LNCAP (cell line): ENCODE measurements at regions not wholly inside any gene's neighbourhood (a gene's known extent, or its start where the extent isn't known, plus 50 kb on each side); places are given as distances from the start of the nearest gene placed in this dataset.

Experiments
- TF ChIP-seq, protein P1 (sequence below): fragments of 450-650 bp; IDR thresholded peaks from 2 replicates; pipeline ENCODE4 v1.5.1; 2017; ENCODE audit warnings: mild to moderate bottlenecking

DNA sequence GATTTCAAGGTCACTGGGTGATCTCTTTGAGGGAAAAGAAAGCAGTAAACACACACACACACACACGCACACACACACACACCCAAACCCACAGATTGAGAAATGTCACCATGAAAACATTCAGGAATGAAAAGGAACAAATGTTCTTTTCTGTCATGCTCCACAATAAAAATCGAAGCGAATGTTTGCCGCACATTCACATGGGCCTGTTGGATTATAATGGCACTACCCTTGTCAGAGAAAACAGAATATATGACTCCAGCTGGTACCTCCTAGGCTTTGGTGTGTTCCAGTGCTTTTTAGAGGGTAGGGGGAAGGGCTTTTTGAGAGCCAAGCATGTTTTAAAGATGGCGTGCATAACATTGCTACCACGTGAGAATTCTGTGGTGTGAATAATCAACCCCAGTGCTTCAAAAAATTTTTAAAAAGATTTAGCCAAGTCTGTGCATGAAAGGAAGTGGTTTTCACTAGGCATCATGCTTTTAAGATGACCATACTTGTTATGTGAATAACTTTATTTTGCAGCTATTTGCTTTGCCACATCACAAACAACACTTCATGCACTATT is 120.8 kb upstream of the ZNF608 start:
- TF ChIP-seq, protein P1, sequence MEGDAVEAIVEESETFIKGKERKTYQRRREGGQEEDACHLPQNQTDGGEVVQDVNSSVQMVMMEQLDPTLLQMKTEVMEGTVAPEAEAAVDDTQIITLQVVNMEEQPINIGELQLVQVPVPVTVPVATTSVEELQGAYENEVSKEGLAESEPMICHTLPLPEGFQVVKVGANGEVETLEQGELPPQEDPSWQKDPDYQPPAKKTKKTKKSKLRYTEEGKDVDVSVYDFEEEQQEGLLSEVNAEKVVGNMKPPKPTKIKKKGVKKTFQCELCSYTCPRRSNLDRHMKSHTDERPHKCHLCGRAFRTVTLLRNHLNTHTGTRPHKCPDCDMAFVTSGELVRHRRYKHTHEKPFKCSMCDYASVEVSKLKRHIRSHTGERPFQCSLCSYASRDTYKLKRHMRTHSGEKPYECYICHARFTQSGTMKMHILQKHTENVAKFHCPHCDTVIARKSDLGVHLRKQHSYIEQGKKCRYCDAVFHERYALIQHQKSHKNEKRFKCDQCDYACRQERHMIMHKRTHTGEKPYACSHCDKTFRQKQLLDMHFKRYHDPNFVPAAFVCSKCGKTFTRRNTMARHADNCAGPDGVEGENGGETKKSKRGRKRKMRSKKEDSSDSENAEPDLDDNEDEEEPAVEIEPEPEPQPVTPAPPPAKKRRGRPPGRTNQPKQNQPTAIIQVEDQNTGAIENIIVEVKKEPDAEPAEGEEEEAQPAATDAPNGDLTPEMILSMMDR, result no peak

DNA sequence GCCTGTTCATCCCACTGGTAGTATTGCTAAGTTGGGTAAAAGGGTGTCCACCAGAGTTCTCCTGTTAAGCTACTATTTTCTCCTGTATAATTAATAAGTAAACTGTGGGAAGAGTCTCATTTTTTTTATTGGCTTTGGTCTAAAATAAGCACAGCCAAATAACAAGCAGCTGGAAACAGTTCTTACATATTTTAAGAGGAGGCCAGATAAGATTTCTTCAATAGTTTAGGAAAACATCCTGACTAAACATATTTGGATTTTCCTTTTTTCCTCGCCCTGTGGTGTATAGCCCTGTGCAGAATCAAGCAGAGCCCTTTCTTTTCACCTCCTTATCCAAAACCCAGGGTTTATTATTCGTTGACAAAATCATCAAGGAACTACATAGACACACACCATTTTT is 122.2 kb upstream of the ZNF608 start:
- TF ChIP-seq, protein P1, result no peak

DNA sequence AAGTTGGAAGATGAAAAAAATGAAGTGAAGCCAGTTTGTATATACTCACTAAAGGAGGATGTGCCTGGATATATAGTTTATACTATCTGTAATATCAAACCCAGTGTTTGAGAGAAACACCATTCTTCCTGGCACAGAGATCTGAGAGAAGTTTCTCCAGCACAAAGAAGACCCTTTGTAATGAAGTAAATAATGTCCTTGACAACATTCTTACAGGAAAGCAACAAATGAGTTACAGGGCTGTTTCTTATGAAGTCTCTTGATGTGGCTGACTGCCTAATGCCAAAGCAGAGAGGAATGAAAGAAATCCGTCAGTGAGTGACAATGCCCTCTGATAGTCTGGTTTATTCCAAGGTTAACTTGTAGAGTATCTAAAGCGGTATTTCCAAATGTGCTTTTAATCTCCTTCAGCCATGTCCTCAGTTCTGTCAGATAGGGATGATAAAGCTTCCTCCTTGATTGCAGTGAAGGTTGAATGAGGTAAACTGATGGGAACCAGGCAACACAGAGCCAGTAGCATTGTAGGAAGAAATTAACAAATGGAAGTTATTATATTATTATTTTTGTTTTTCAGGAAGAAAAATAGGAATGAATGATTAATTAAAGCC is 123.1 kb upstream of the ZNF608 start:
- TF ChIP-seq, protein P1, result no peak

DNA sequence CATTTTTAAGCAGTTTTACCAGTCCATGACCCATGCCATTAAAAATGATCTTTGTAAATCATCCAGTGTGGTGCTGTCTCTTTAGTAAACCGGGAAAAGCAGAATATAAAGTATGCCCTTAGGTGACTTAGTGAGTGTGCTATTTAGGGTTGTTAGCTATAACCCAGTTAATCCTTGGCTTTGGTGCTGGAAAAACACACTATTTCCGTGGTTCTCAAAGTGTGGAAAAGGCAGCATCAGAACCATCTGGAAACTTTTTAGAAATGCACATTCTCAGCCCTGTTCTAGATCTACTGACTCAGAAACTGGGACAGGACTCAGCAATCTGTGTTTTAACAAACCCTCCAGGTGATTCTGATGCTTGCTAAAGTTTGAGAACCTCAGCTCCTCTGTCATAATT is 123.6 kb upstream of the ZNF608 start:
- TF ChIP-seq, protein P1, result no peak

DNA sequence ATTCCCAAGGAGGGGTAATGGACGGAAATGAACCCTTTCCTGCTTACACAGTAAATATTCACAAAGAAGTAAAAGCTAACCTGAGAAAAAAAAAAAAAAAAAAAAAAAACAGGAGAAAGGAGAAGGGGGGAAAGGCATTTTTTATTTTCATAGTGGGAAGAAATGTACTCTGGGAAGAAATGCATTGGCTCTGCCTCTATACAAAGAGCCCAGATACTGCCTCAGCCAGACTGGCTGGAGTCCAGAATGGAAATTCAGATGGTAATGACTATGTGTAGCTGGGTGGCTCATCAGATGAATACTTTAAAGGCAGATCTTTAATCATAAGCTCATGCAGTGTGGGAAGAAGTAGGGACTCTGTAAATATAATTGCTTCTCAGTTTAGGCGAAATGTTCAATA is 124.9 kb upstream of the ZNF608 start:
- TF ChIP-seq, protein P1, result no peak

DNA sequence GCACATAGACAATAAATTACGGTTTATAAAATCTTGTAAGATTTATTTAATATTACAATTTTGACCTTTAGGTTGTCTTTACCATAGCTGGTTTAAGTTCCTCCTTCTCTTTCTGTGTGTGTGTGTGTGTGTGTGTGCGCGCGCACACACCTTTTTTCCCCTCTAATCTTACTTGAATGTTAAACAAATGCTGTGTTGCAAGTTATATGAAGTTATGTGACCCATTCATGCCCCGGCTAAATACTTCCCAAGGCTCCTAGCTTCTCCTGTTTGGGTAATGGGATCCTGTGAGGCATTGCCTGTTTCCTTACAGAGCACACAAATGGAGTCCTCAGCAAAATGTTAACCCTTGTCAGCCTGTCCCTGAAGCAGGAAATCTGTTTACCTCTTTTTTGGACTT is 125.6 kb upstream of the ZNF608 start:
- TF ChIP-seq, protein P1, result no peak

DNA sequence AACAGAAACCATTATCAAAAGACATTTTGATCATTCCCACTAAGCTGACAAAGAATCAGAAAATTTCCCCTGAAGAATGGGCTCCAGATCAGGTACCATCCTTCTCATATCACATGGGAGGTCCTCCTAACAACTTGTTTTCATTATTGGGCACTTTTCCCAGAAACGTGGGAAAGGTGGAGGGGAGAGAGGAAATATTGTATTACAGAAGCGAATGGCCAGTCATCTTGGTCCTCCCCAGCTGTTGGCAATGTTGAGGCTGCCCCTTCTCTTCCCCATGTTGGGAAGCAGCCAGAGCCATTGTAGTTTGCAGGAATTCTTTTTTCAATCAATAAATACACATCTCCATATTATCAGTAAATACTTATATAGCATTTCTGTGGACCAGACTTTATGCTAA is 126.2 kb upstream of the ZNF608 start:
- TF ChIP-seq, protein P1, result no peak

DNA sequence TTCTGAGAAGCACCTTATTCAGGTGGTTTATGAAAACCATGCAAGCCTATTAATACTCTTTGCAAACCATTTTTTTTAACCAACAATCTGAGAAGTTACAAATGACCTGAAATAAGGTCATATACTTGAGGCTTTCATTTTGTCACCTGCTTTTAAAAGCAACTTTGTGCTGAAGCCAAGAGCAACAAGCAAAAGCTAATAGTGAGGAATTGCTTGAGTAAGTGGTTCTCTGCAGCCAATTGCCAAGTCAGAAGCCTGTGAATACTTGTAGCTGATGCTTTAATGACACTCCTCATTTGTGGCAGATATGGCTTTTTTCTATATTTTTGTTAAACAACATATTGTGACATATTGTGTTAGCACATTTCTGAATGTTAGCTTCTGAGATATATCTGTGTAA is 126.7 kb upstream of the ZNF608 start:
- TF ChIP-seq, protein P1, result no peak
